ENCODE measurements at regions not wholly inside any gene's neighbourhood (a gene's known extent, or its start where the extent isn't known, plus 50 kb on each side); places are given as distances from the start of the nearest gene placed in this dataset.

- TF ChIP-seq CTCF (IDR thresholded peaks at IDR 0.05; ENCODE audit: low read depth, low read length) (no peak), EZH2phosphoT487 (IDR thresholded peaks at IDR 0.05; ENCODE audit: low read depth) (no peak)
These were observed 297.9 kb upstream of the MMADHC start for GRCh38 chr2:149885468-149885867.
